ENCODE measurements at regions not wholly inside any gene's neighbourhood (a gene's known extent, or its start where the extent isn't known, plus 50 kb on each side); places are given as distances from the start of the nearest gene placed in this dataset.

DNA sequence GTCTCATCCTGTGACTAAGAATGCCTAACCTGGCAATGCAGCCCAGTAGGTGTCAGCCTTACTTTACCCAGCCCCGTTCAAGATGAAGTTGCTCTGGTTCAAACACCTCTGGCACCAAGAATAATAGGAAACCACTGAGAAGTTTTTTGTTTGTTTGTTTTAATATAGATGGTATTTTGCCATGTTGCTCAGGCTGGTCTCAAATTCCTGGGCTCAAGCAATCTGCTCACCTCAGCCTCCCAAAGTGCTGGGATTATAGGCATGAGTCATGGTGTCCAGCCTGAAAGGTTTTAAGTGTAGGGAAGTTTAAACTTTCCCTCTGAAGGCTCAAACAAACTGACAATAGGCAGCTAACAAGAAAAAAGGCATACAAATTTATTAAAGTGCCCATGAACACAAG lies 51.2 kb upstream of the ABCC4 start (continued):
- TF ChIP-seq CTBP2 (IDR thresholded peaks at IDR 0.05; ENCODE audit: borderline replicate concordance, insufficient read depth, insufficient read length, low read length): no peak

All from H1 (cell line).